NOMO-1 treated with dmso at 0.1 percent for 144 hours (cell line): ENCODE measurements at regions not wholly inside any gene's neighbourhood (a gene's known extent, or its start where the extent isn't known, plus 50 kb on each side); places are given as distances from the start of the nearest gene placed in this dataset.

Source experiments
- DNase-seq: peaks from one replicate; lab custom pipeline; 2025; ENCODE audit not compliant: unreplicated experiment; lab: John Stamatoyannopoulos, UW

DNA sequence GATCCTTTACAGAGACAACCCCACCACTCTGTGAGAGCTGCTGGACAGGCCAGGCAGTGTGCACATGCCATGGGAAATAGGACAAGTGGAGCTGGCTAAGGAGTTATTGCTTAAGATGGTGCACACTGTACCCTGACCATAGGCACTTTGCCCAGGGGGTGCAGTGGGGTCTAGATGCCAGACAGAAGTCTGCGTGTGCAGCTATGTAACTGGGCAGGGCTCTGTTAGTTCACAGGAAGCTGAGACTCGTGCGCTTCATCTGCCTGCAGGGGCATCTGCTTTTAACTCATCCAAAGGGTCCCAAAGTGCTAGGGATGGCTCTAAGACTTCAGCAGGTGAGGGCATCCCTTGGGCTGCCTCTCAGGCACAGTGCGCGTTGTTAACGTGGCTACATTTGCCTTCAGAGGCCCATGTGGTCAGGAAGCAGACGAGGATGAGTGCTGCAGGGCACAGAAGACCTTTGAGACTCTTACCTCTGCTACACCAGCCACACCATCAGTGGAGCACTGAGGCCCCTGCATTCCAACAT lies 77.7 kb upstream of the GPR26 start:
- no peak for DNase-seq

DNA sequence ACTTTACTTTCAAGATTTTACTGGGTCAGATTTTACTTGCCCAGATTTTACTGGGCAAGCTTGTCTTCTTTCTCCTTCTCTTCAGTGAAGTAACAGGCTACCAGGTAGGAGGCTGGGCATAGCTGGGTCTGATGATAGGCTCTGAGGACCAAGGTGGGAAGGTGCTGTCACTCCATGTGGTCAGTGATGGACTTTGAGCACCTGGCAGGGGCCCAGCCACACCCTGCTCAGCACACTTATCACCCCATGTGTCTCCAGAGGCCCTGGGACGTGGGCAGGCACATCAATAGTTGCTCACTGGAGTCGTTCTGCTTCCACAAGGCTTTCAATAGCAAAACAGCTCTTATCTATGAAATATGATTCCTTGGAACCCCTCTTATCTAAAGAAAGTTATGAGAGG lies 70.5 kb upstream of the GPR26 start:
- DNase-seq = no peak

DNA sequence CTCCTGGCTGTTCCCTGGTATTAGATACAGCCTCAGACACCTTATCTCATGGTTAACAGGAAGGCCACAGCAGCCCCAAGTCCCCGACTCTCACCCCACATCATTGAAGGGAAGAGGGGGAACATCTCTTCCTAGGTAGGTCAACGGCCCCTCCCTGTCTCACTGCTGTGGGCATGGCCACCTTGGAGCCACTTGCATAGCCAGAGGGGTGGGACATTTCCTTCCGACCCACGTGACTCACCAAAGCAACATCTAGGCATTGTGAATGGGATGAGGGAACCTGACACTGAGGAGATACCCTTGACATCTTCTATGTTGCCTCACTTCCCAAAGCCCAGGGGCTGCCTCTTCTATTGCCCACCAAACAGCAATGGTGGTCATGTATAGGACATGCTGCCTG lies 68.5 kb upstream of the GPR26 start:
- DNase-seq = no peak

DNA sequence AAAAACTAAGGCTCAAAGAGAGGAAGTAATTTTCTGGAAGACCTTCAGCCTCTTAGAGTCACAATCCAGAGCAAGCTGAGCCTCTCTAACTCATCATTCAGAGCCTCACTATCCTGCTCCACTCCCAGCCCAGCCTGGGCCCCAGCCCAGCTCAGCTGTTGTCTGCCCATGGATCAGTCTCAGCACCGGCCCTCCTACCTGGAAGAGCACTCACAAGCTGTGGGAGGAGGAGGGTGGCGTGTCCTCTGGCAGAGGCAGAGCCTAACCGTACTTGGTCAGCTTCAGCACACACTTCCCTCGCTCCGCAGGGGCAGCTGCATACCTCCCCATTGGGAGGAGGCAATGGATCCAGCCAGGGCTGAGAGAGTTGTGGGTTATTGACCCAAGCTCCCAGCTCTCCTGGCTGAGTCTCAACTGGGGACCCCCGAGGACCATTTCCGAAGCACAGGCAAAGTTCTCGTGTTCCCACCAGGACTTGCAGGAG lies 66.7 kb upstream of the GPR26 start:
- no peak for DNase-seq

DNA sequence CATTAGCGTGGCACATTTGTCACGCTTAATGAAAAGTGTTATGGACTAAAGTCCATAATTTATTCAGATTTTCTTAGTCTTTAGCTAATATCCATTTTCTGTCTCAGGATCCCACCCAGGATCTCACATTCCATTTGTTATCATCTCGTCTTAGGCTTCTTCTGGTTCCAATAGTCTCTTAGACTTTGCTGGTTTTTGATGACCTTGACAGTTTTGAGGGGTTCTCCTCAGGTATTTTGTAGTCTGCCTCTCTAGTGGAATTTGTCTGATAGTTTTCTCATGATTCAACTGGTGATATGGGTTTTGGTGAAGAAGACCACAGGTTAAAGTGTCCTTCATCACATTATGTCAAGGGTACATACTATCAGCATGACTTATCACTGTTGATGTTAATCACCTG lies 66.0 kb upstream of the GPR26 start:
- no peak for DNase-seq

DNA sequence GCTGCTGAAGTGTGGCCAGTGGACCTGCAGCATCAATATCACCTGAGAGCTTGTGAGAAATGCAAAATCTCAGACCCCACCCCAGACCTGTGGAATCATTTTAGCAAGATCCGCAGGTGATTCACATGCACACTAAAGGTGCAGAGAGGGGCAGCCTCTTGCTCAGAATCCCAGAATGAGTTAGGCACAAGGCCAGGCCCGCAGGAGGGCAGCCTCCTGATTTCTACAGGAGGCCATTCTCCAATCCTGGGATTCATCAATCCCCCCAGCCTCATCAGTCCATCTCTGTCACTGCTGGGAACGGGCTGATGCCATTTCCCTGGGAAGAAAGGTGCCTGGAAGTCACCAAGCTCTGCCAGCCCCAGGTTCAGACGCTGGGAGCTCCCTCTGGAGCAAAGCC lies 63.0 kb upstream of the GPR26 start:
- no peak for DNase-seq

DNA sequence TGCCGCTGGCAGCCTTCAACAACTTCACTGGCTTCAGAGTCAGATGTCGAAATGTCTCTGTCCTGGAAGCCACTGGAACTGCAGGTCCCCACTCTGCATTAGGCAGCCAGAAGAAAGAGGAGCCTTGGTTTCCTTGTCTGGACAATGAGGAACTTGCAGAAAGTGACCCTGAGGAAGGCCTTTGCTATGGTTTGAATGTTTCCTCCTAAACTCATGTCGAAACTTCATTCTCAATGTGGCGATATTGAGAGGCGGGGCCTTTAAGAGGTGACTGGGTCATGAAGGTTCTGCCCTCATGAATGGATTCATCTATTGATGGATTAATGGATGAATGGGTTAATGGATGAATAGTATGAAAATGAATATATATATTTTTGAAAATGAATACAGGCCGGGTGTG lies 61.6 kb upstream of the GPR26 start:
- DNase-seq = peak; percentile 6

DNA sequence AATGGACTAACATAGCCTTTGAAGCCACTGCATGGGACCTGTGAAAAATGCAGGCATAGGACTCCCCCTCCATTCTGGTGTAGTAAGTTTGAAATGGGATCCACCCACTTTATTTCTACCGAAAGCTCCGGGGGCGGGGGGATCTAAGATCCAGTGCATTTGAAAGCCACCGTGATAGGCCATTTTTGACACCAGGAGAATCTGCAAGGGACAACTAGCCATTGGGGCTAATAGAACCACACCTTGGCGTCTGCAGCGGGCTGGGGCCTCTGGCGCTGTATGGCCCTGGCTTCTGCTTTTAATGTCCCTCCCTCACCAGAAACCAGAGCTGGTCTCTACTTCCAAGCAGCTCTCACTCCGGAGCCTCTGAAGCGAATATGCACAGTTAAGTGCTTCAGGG lies 60.1 kb upstream of the GPR26 start:
- DNase-seq = no peak

DNA sequence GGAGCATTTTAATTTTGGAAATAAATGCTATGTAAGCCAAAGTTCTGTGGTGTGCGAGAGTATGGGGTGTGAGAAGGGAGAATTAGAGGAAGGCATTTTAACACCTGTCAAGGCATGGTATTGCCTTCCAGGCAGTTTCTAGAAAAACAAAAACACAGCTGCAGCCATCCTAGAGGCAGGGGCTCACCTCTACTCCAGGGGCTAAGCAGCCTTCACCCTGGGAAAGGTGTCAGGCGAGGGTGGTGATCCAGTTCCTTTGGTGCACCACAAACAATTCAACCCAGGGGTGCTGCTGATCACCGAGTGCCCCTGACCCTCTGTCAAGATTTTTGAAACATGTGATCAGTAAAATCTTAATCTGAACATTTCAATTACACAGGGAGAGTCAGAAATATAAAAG lies 59.2 kb upstream of the GPR26 start:
- DNase-seq = no peak

DNA sequence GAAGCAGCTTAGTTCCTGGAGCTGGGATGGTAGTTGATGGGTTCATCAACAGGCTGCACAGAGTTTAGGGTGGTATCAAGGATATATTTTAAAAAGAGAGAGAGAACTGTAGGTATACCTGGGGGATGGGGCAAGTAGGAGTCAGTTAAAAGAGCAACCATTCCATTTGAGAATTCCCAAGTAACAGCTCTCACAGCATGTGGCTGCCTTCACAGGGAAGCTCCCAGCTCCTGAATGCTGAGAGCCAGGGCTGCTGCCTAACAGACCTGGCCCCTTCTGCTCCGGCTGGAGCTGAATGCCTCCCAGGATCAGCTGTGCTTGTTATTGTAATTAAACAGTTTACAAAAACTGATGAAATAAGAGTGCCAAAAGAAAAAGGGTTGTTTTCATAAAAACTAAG lies 58.8 kb upstream of the GPR26 start:
- no peak for DNase-seq

DNA sequence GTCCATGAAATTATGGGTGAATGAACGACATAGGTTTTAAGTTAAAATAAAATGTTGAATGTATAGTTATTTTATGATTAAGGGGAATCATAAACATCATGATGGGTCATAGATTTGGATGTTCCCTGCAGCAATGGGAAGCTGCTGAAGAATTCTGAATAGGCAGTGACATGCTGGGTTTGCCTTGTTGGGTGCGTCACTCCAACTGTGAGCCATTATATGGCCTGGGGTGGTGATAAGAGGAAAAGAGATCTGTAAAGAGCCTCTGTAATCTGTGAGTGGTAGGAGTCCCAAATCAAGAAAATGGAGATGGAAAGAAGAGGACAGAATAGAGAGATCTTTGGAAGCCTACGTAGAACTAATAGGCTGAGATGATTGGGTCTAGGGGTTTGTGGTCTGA lies 58.1 kb upstream of the GPR26 start:
- DNase-seq = no peak

DNA sequence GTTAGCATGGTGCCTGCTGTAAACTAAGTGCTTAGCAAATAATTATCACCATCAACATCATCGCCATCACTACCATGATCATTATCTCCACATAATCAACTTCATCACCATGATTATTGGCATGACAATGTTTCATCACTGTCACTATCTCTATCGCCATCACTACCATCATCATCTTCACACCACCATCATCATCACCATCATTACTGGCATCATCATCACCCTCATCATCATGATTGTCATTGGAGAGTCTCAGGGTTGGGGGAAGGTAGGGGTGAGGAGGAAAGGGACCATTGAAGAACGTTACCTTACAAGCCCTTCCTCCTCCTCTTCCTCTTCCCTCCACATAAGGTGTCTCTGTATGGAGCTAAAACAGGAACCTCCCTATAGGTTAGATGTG lies 54.9 kb upstream of the GPR26 start:
- no peak for DNase-seq

DNA sequence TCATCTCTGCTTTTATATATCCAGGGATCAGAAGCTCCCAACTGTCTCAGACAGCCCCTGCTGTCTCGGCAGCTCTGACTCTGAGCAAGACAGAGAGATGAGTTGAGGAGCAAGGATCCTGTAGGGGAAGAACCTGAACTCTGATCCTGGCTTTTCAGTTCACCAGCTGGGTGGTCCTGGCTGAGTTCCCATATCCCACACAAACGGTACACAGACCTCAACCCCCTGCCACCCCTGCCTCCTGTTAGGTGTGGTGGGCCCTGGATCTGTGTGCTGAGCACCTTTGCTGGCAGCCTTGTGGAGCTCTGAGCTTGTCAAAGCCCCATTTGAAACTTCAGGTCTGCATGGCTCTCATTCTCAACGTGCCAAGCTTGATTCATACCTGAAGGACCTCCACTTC lies 54.3 kb upstream of the GPR26 start:
- no peak for DNase-seq

DNA sequence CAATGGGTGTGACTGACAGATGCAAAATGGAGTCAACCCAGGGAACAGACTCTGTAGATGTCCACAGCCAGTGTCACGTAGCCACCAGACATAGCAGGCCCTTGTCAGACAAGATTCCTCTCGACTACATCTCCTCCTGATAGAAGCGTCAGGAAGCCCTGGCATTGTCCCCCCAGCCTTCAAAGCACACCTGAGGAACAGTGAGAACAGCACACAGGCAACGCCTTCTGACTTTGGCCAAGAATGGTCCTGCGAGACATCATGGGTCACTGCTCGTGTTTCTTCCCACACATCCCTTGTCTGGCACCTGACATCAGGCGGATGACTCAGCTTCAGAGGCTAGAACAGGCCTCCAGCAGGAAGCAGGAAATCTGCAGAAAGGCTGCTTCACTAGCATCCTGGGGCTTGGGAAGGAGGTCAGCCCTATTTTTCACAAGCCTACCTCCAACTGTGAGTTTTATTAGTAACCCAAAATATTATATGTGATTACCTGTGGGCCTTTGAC lies 52.8 kb upstream of the GPR26 start:
- DNase-seq = no peak

DNA sequence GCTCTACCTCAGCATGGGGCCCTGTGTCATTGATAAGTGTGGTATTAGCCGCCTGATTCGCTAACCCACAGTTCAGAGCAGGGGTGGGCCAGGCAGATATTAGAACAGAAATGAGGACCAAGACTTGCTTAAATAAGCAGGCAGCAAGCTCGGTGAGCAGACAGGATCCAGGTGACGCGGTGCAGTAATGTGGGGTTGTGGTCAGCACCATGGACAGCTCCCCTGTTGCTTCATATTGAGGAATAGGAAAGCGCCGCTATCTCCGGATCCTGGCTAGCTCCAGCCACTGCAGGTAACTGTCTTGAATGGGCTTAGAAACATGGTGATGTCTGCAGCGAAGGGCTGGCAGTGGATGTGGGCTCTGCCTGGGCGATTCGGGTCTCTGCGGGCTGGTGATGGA lies 51.3 kb upstream of the GPR26 start:
- no peak for DNase-seq
